ENCODE measurements at regions not wholly inside any gene's neighbourhood (a gene's known extent, or its start where the extent isn't known, plus 50 kb on each side); places are given as distances from the start of the nearest gene placed in this dataset.

- Mint-ChIP-seq H3K4me1 (no peaks in the 10 kb centered on the region), H3K27me3 (ENCODE audit: low read depth) (no peaks in the 10 kb centered on the region), H3K27ac (ENCODE audit: unreplicated experiment) (peak overlapping the region; percentile 5), H3K36me3 (ENCODE audit: low read depth) (no peaks in the 10 kb centered on the region), H3K9me3 (no peaks in the 10 kb centered on the region), H3K4me3 (no peak overlapping the region)
- DNase-seq (ENCODE audit: low read depth, low spot score) = no peak
- no peak for TF ChIP-seq CTCF (conservative IDR thresholded peaks at IDR 0.05)
Observed at GRCh38 chr2:11050565-11050964, 104.7 kb upstream of the SLC66A3 start.

- Mint-ChIP-seq H3K36me3 (ENCODE audit: low read depth) (no peaks in the 10 kb centered on the region), H3K4me1 (no peaks in the 10 kb centered on the region), H3K27me3 (ENCODE audit: low read depth) (no peaks in the 10 kb centered on the region), H3K27ac (ENCODE audit: unreplicated experiment) (no peak overlapping the region), H3K9me3 (no peaks in the 10 kb centered on the region), H3K4me3 (no peak overlapping the region)
- no peak for TF ChIP-seq CTCF (conservative IDR thresholded peaks at IDR 0.05)
- no peak for DNase-seq (ENCODE audit: low read depth, low spot score)
Observed at GRCh38 chr2:11051280-11051679, 104.0 kb upstream of the SLC66A3 start.

- H3K4me3 Mint-ChIP-seq = no peak overlapping the region
- no peaks in the 10 kb centered on the region for H3K27me3 Mint-ChIP-seq (ENCODE audit: low read depth)
- H3K36me3 Mint-ChIP-seq (ENCODE audit: low read depth) = no peaks in the 10 kb centered on the region
- no peaks in the 10 kb centered on the region for H3K4me1 Mint-ChIP-seq
- no peak for DNase-seq (ENCODE audit: low read depth, low spot score)
- no peak for TF ChIP-seq CTCF (conservative IDR thresholded peaks at IDR 0.05)
- H3K9me3 Mint-ChIP-seq = no peaks in the 10 kb centered on the region
- no peak overlapping the region for H3K27ac Mint-ChIP-seq (ENCODE audit: unreplicated experiment)
Observed at GRCh38 chr2:11053546-11053945, 101.7 kb upstream of the SLC66A3 start.

- no peak for DNase-seq (ENCODE audit: low read depth, low spot score)
- no peaks in the 10 kb centered on the region for H3K27me3 Mint-ChIP-seq (ENCODE audit: low read depth)
- no peaks in the 10 kb centered on the region for H3K4me1 Mint-ChIP-seq
- H3K36me3 Mint-ChIP-seq (ENCODE audit: low read depth) = no peaks in the 10 kb centered on the region
- TF ChIP-seq CTCF (conservative IDR thresholded peaks at IDR 0.05) = no peak
- H3K4me3 Mint-ChIP-seq = no peak overlapping the region
- no peak overlapping the region for H3K27ac Mint-ChIP-seq (ENCODE audit: unreplicated experiment)
- H3K9me3 Mint-ChIP-seq = no peaks in the 10 kb centered on the region
Observed at GRCh38 chr2:11054783-11055678, 100.2 kb upstream of the SLC66A3 start.

- no peak for DNase-seq (ENCODE audit: low read depth, low spot score)
- H3K4me1 Mint-ChIP-seq = no peaks in the 10 kb centered on the region
- no peak overlapping the region for H3K4me3 Mint-ChIP-seq
Observed at GRCh38 chr2:11055679-11056215, 99.5 kb upstream of the SLC66A3 start.

More at GRCh38 chr2:11055679-11056215, 99.5 kb upstream of the SLC66A3 start:
- no peak overlapping the region for H3K27ac Mint-ChIP-seq (ENCODE audit: unreplicated experiment)
- H3K9me3 Mint-ChIP-seq = peaks cover 2% of the 10 kb centered on the region
- H3K27me3 Mint-ChIP-seq (ENCODE audit: low read depth) = no peaks in the 10 kb centered on the region
- no peaks in the 10 kb centered on the region for H3K36me3 Mint-ChIP-seq (ENCODE audit: low read depth)
- TF ChIP-seq CTCF (conservative IDR thresholded peaks at IDR 0.05) = no peak
